Left lung (tissue), 4 donors: ENCODE measurements at regions not wholly inside any gene's neighbourhood (a gene's known extent, or its start where the extent isn't known, plus 50 kb on each side); places are given as distances from the start of the nearest gene placed in this dataset.

Experiments used
- ATAC-seq: fragments of 200-7000 bp; cut with Tn5 transposase; one replicate; pipeline ENCODE4 v1.9.1; 2020; ENCODE audit warnings: moderate library complexity
- DNase-seq, 4 donors: peaks; one replicate each; pipeline ENCODE4 v3.0.0-alpha.2; 2013 to 2020
- H3K27ac ChIP-seq, 2 donors: fragments of 200-600 bp; sonication (generic) in 1 of 2; one replicate each; pipeline versions ENCODE4 v1.5.0 to v1.8.0; 2020 to 2021
- H3K27me3 ChIP-seq, 2 donors: fragments of 200-600 bp; sonication (generic) in 1 of 2; one replicate each; pipeline versions ENCODE4 v1.5.0 to v1.8.0; 2020 to 2021
- H3K36me3 ChIP-seq, 2 donors: fragments of 200-600 bp; sonication (generic) in 1 of 2; one replicate each; pipeline versions ENCODE4 v1.5.0 to v1.8.0; 2020 to 2021
- H3K4me1 ChIP-seq, 2 donors: fragments of 200-600 bp; one replicate each; pipeline ENCODE4 v1.8.0; 2021
- H3K4me3 ChIP-seq, 2 donors: fragments of 200-600 bp; sonication (generic) in 1 of 2; one replicate each; pipeline versions ENCODE4 v1.5.0 to v1.8.0; 2020 to 2021; ENCODE audit warnings: mild to moderate bottlenecking in 1 of 2
- H3K9me3 ChIP-seq, 2 donors: fragments of 200-600 bp; sonication (generic) in 1 of 2; one replicate each; pipeline versions ENCODE4 v1.5.0 to v1.8.0; 2020 to 2021
- CTCF ChIP-seq, 2 donors: fragments of 200-600 bp; sonication (generic) in 1 of 2; IDR thresholded peaks; one replicate each; pipeline versions ENCODE4 v1.5.0 to v1.8.0; 2021; ENCODE audit warnings: antibody characterized with exemption in 2 of 2
- intact Hi-C, 2 donors: fragments of 100-400 bp; cut with DNase I; formaldehyde crosslinking; loops; one replicate each; pipeline versions ENCODE4 v1.11.2 to v1.14.2; 2022
- donor health status: DM: no; HTN: yes; CAD: no.
- donor health status: DM: no; HTN: no; CAD: no.

GRCh38 chr18:76686737-76687231, 135.6 kb upstream of the ZNF236 start:
- DNase-seq (peak; percentile 44 to 72 (median 64)), ATAC-seq (peak; percentile 96)
- peak; percentile 45 to 59 for TF ChIP-seq CTCF (IDR thresholded peaks at IDR 0.05)
- Histone ChIP-seq H3K36me3 (no peaks in the 10 kb centered on the region), H3K27me3 (peaks cover 0 to 36% of the 10 kb centered on the region in 2 donors), H3K9me3 (no peaks in the 10 kb centered on the region), H3K4me3 (no peak overlapping the region), H3K27ac (peak overlapping the region in 1 of 2 donors; percentile 53), H3K4me1 (peaks cover 0 to 9% of the 10 kb centered on the region in 2 donors)
- intact Hi-C loops: loop anchor here in 1 of 2 donors (10.0 kb wide), 1 partner anchor 292 kb away; no protein-coding TSS in a partner anchor

- ATAC-seq: no peak
- Histone ChIP-seq H3K9me3 (no peaks in the 10 kb centered on the region), H3K4me3 (no peak overlapping the region), H3K36me3 (no peaks in the 10 kb centered on the region), H3K4me1 (peaks cover 0 to 9% of the 10 kb centered on the region in 2 donors), H3K27me3 (peaks cover 0 to 34% of the 10 kb centered on the region in 2 donors), H3K27ac (no peak overlapping the region)
- no peak for TF ChIP-seq CTCF (IDR thresholded peaks at IDR 0.05)
- intact Hi-C loops: loop anchor here in 1 of 2 donors (10.0 kb wide), 1 partner anchor 291 kb away; no protein-coding TSS in a partner anchor
- DNase-seq: no peak
These were observed 136.5 kb upstream of the ZNF236 start for GRCh38 chr18:76685860-76686259.

GRCh38 chr18:76685402-76685801, 137.0 kb upstream of the ZNF236 start:
- Histone ChIP-seq H3K9me3 (no peaks in the 10 kb centered on the region), H3K4me1 (peaks cover 0 to 9% of the 10 kb centered on the region in 2 donors), H3K36me3 (no peaks in the 10 kb centered on the region), H3K27ac (no peak overlapping the region), H3K27me3 (peaks cover 0 to 29% of the 10 kb centered on the region in 2 donors), H3K4me3 (no peak overlapping the region)
- intact Hi-C loops: loop anchor here in 1 of 2 donors (10.0 kb wide), 1 partner anchor 291 kb away; no protein-coding TSS in a partner anchor
- no peak for DNase-seq
- no peak for ATAC-seq
- no peak for TF ChIP-seq CTCF (IDR thresholded peaks at IDR 0.05)

GRCh38 chr18:76684265-76684664, 138.1 kb upstream of the ZNF236 start:
- DNase-seq (no peak), ATAC-seq (no peak)
- no peak overlapping the region for H3K27ac ChIP-seq
- H3K4me3 ChIP-seq: no peak overlapping the region
- no peaks in the 10 kb centered on the region for H3K36me3 ChIP-seq
- H3K9me3 ChIP-seq: no peaks in the 10 kb centered on the region
- H3K4me1 ChIP-seq: peaks cover 0 to 9% of the 10 kb centered on the region in 2 donors
- no peak for TF ChIP-seq CTCF (IDR thresholded peaks at IDR 0.05)
- H3K27me3 ChIP-seq: peaks cover 0 to 18% of the 10 kb centered on the region in 2 donors
- intact Hi-C loops: loop anchor here in 1 of 2 donors (10.0 kb wide), 1 partner anchor 289 kb away; no protein-coding TSS in a partner anchor

GRCh38 chr18:76679945-76680344, 142.4 kb upstream of the ZNF236 start:
- no peak for TF ChIP-seq CTCF (IDR thresholded peaks at IDR 0.05)
- H3K9me3 ChIP-seq: no peaks in the 10 kb centered on the region
- H3K36me3 ChIP-seq: no peaks in the 10 kb centered on the region
- H3K27ac ChIP-seq: no peak overlapping the region
- intact Hi-C loops: loop anchor here in 1 of 2 donors (10.0 kb wide), 1 partner anchor 285 kb away; no protein-coding TSS in a partner anchor
- H3K4me3 ChIP-seq: no peak overlapping the region
- H3K27me3 ChIP-seq: no peaks in the 10 kb centered on the region
- H3K4me1 ChIP-seq: no peaks in the 10 kb centered on the region
- ATAC-seq (no peak), DNase-seq (no peak)
